Heart right ventricle (tissue), 16 donors: ENCODE measurements at regions not wholly inside any gene's neighbourhood (a gene's known extent, or its start where the extent isn't known, plus 50 kb on each side); places are given as distances from the start of the nearest gene placed in this dataset.

Source experiments
- ATAC-seq, 8 donors: fragments of 200-7000 bp; cut with Tn5 transposase; one replicate each; pipeline ENCODE4 v1.9.1; 2020; ENCODE audit warnings: mild to moderate bottlenecking in 8 of 8, moderate library complexity in 8 of 8, moderate number of reproducible peaks in 1 of 8
- DNase-seq, 2 donors: peaks; one replicate each; pipeline ENCODE4 v3.0.0-alpha.2; 2020
- H3K27ac ChIP-seq, 10 donors: fragments of 200-600 bp; sonication (generic) in 2 of 10; one replicate each; pipeline versions ENCODE4 v1.5.0 to v1.8.0; 2020 to 2022; ENCODE audit warnings: mild to moderate bottlenecking in 3 of 10
- H3K27me3 ChIP-seq, 7 donors: fragments of 200-600 bp; one replicate each; pipeline ENCODE4 v1.8.0; 2021 to 2022; ENCODE audit warnings: mild to moderate bottlenecking in 2 of 7
- H3K36me3 ChIP-seq, 9 donors: fragments of 200-600 bp; sonication (generic) in 1 of 9; one replicate each; pipeline versions ENCODE4 v1.5.0 to v1.8.0; 2020 to 2022; ENCODE audit warnings: mild to moderate bottlenecking in 2 of 9
- H3K4me1 ChIP-seq, 9 donors: fragments of 200-600 bp; sonication (generic) in 1 of 9; one replicate each; pipeline versions ENCODE4 v1.5.0 to v1.8.0; 2020 to 2022; ENCODE audit warnings: mild to moderate bottlenecking in 4 of 9
- H3K4me3 ChIP-seq, 10 donors: fragments of 200-600 bp; sonication (generic) in 2 of 10; one replicate each; pipeline versions ENCODE4 v1.5.0 to v1.8.0; 2020 to 2022; ENCODE audit warnings: mild to moderate bottlenecking in 7 of 10, moderate library complexity in 2 of 10
- H3K9me3 ChIP-seq, 11 donors: fragments of 200-600 bp in 10 of 11; sonication (generic) in 2 of 11; one replicate each; pipeline versions ENCODE4 v1.5.0 to v1.8.0; 2013 to 2022; ENCODE audit warnings: mild to moderate bottlenecking in 2 of 11, control low read depth in 1 of 11, moderate library complexity in 1 of 11
- WGBS, 2 donors: extraction: QIAGEN DNeasy Blood & Tissue Kit; methylation state at CpG; one replicate each; pipeline ENCODE4 v1.1.7; 2013; ENCODE audit warnings: inconsistent platforms in 1 of 2; 5-methylcytosine and 5-hydroxymethylcytosine counted together
- intact Hi-C, 10 donors: fragments of 100-400 bp; cut with DNase I; formaldehyde crosslinking; loops; one replicate each; pipeline versions ENCODE4 v1.11.1 to v1.14.2; 2022
- TF ChIP-seq, protein P1 (sequence below), 9 donors: fragments of 200-600 bp; sonication (generic) in 2 of 9; IDR thresholded peaks; one replicate each; pipeline versions ENCODE4 v1.5.0 to v1.8.0; 2021 to 2022; ENCODE audit warnings: antibody characterized with exemption in 9 of 9, mild to moderate bottlenecking in 5 of 9, moderate library complexity in 1 of 9
- donor health status: Arrhythmogenic right ventricular cardiomyopathy.
- donor health status: ischemic (EF 13 %, LVEDD 7.1; RV severe dilation, severe dysfunction).
- donor health status: healthy with polysubstance abuse.
- donor health status: DM: no; HTN: yes; CAD: no.
- donor health status: DM: no; HTN: no; CAD: no.
- donor health status: ischemic (EF 25% LVEDD 6.9; RV normal size, moderate dysfunction).
- donor health status: ischemic (EF 25% LVEDD 5.7; RV mildly dilated, moderate dysfunction).
- donor health status: healthy.
- donor health status: DM: yes; HTN: yes; CAD: no.
- donor health status: Ischemic cardiomyopathy.
- donor health status: ischemic (EF 35%, LVEDD 5.7; RV mildly dilated, moderate dysfunction).
- donor health status: nonischemic (EF 11% LVEDD 7.7; RV severe dilation, severe dysfunction).
- donor health status: DM: yes; HTN: yes; CAD: no.
- donor health status: PGD.
- donor health status: ischemic (EF 29% LVEDD 5.4; RV normal size, mild dysfunction).
- donor health status: nonischemic (EF 23%, LVEDD 6.1; RV moderate dilation, normal function).

DNA sequence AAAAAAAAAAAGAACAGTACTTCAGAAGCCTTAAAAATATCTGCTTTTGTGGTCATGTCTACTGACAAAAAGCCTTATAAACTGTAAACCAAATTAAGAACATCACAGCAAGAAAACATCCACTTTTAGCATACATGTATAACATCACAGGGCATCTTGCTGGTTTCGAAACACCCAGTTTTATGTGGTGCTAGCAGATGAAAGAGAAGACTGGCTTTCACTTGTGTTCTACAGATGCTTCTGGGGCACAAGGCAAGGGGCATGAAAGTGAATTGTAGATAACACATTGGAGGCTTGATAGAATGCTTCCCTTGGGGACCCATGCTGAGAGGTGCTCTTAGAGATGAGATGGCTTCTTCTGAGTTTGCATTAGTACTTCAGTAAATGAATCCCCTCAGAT, 543.7 kb upstream of the PKN2 start:
- intact Hi-C loops: no loop called here
- Histone ChIP-seq H3K36me3 (no peaks in the 10 kb centered on the region), H3K9me3 (no peaks in the 10 kb centered on the region)

GRCh38 chr1:88141499-88142074, 542.5 kb upstream of the PKN2 start:
- peaks cover 0 to 3% (median 0%) of the 10 kb centered on the region in 7 donors for H3K27me3 ChIP-seq
- intact Hi-C loops: no loop called here
- no peak for DNase-seq
- H3K36me3 ChIP-seq: no peaks in the 10 kb centered on the region
- no peak overlapping the region for H3K4me3 ChIP-seq
- no peaks in the 10 kb centered on the region for H3K9me3 ChIP-seq
- no peaks in the 10 kb centered on the region for H3K4me1 ChIP-seq
- no peak for ATAC-seq
- TF ChIP-seq, protein P1, sequence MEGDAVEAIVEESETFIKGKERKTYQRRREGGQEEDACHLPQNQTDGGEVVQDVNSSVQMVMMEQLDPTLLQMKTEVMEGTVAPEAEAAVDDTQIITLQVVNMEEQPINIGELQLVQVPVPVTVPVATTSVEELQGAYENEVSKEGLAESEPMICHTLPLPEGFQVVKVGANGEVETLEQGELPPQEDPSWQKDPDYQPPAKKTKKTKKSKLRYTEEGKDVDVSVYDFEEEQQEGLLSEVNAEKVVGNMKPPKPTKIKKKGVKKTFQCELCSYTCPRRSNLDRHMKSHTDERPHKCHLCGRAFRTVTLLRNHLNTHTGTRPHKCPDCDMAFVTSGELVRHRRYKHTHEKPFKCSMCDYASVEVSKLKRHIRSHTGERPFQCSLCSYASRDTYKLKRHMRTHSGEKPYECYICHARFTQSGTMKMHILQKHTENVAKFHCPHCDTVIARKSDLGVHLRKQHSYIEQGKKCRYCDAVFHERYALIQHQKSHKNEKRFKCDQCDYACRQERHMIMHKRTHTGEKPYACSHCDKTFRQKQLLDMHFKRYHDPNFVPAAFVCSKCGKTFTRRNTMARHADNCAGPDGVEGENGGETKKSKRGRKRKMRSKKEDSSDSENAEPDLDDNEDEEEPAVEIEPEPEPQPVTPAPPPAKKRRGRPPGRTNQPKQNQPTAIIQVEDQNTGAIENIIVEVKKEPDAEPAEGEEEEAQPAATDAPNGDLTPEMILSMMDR (IDR thresholded peaks at IDR 0.05): no peak
- 61 to 69% methylated on average over 6 of the region's 6 CpGs for WGBS, 2 donors
- no peak overlapping the region for H3K27ac ChIP-seq

More for the DNA sequence above, 543.7 kb upstream of the PKN2 start:
- ATAC-seq (no peak), DNase-seq (no peak)
- Histone ChIP-seq H3K4me1 (no peaks in the 10 kb centered on the region), H3K4me3 (no peak overlapping the region), H3K27ac (no peak overlapping the region), H3K27me3 (peaks cover 0 to 3% (median 0%) of the 10 kb centered on the region in 7 donors)
- WGBS, 2 donors: 81 to 93% methylated on average over 1 of the region's 1 CpG
- TF ChIP-seq, protein P1 (IDR thresholded peaks at IDR 0.05): no peak

DNA sequence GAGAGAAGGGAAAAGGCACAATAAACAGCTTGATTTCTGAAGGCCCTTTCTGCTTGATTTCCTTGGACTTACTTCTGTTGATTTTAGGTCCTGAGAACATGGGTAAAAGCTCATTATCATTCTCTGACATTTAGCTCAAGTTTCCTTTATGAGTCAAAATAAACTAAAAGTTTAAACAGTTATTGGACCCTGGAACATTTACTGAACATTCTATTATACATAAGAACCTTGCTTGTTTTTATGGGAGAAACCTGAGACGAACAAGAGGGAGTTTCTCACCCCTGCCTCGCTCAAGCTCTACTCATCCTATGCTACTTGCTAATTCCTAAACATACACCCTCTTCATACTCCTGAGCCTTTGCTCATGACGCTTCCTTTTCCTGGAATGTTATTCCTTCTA, 538.3 kb upstream of the PKN2 start:
- no peaks in the 10 kb centered on the region for H3K9me3 ChIP-seq
- ATAC-seq (no peak), DNase-seq (no peak)
- no peak overlapping the region for H3K27ac ChIP-seq
- H3K4me1 ChIP-seq: no peaks in the 10 kb centered on the region
- H3K36me3 ChIP-seq: no peaks in the 10 kb centered on the region
- TF ChIP-seq, protein P1 (IDR thresholded peaks at IDR 0.05): no peak
- H3K27me3 ChIP-seq: peaks cover 0 to 3% (median 0%) of the 10 kb centered on the region in 7 donors
- 73 to 88% methylated on average over 3 of the region's 3 CpGs for WGBS, 2 donors
- no peak overlapping the region for H3K4me3 ChIP-seq
- intact Hi-C loops: no loop called here

- DNase-seq: no peak
- no peaks in the 10 kb centered on the region for H3K36me3 ChIP-seq
- WGBS, 2 donors: 95 to 96% methylated on average over 1 of the region's 1 CpG
- intact Hi-C loops: no loop called here
- H3K27ac ChIP-seq: no peak overlapping the region
- H3K27me3 ChIP-seq: peaks cover 0 to 3% (median 0%) of the 10 kb centered on the region in 7 donors
- H3K9me3 ChIP-seq: no peaks in the 10 kb centered on the region
- ATAC-seq: no peak
- H3K4me3 ChIP-seq: no peak overlapping the region
- no peaks in the 10 kb centered on the region for H3K4me1 ChIP-seq
- TF ChIP-seq, protein P1 (IDR thresholded peaks at IDR 0.05): no peak
Measured at GRCh38 chr1:88149686-88150085, 534.4 kb upstream of the PKN2 start.
